Progenitor cell of endocrine pancreas (in vitro differentiated cells): ENCODE measurements at regions not wholly inside any gene's neighbourhood (a gene's known extent, or its start where the extent isn't known, plus 50 kb on each side); places are given as distances from the start of the nearest gene placed in this dataset.

Source experiments
- DNase-seq: peaks from one replicate; pipeline ENCODE4 v3.0.0; 2021; ENCODE audit warnings: low spot score; ENCODE audit not compliant: unreplicated experiment
- H3K27ac Mint-ChIP-seq: 2 replicates; pipeline ENCODE4 v1.8.0; 2021; ENCODE audit warnings: mild to moderate bottlenecking, moderate library complexity, mixed read lengths
- H3K27me3 Mint-ChIP-seq: 2 replicates; pipeline ENCODE4 v1.8.0; 2021; ENCODE audit warnings: mixed read lengths
- H3K36me3 Mint-ChIP-seq: 2 replicates; pipeline ENCODE4 v1.8.0; 2022; ENCODE audit warnings: mixed read lengths; ENCODE audit not compliant: insufficient read depth
- H3K4me1 Mint-ChIP-seq: 2 replicates; pipeline ENCODE4 v1.8.0; 2021; ENCODE audit warnings: low read depth, mixed read lengths
- H3K4me3 Mint-ChIP-seq: 2 replicates; pipeline ENCODE4 v1.8.0; 2021; ENCODE audit warnings: low read depth, mild to moderate bottlenecking, moderate library complexity, mixed read lengths
- H3K9me3 Mint-ChIP-seq: 2 replicates; pipeline ENCODE4 v1.8.0; 2021; ENCODE audit warnings: low read depth, mixed read lengths
- TF ChIP-seq, protein P1 (sequence below): fragments of 200-600 bp; sonication (generic); IDR thresholded peaks from one replicate; pipeline ENCODE4 v1.5.0; 2021; ENCODE audit warnings: antibody characterized with exemption, mild to moderate bottlenecking; ENCODE audit not compliant: unreplicated experiment

DNA sequence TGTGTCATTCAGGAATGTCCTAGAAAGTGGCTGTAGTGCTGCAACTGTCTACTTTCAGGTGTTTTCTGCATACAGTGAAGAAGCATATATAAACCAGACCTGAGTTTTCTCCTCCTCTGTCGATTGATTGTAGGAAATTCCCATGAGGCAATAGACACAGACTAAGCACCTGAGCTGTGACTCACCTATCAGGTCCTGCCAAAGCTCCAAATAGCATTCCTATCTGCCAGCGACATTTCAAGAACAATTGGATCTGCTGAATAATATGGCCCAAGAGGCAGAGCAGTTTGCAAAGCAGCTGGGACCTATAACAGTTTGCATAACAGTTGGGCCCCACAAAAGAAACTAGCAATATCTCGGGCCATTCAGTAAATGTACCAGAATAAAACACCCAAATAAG is 360.4 kb downstream of the HAO1 start:
- Mint-ChIP-seq H3K9me3 (no peaks in the 10 kb centered on the region), H3K27ac (no peak overlapping the region), H3K4me3 (no peak overlapping the region), H3K27me3 (no peaks in the 10 kb centered on the region), H3K36me3 (no peaks in the 10 kb centered on the region), H3K4me1 (no peaks in the 10 kb centered on the region)
- TF ChIP-seq, protein P1, sequence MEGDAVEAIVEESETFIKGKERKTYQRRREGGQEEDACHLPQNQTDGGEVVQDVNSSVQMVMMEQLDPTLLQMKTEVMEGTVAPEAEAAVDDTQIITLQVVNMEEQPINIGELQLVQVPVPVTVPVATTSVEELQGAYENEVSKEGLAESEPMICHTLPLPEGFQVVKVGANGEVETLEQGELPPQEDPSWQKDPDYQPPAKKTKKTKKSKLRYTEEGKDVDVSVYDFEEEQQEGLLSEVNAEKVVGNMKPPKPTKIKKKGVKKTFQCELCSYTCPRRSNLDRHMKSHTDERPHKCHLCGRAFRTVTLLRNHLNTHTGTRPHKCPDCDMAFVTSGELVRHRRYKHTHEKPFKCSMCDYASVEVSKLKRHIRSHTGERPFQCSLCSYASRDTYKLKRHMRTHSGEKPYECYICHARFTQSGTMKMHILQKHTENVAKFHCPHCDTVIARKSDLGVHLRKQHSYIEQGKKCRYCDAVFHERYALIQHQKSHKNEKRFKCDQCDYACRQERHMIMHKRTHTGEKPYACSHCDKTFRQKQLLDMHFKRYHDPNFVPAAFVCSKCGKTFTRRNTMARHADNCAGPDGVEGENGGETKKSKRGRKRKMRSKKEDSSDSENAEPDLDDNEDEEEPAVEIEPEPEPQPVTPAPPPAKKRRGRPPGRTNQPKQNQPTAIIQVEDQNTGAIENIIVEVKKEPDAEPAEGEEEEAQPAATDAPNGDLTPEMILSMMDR, result no peak
- DNase-seq, result no peak

DNA sequence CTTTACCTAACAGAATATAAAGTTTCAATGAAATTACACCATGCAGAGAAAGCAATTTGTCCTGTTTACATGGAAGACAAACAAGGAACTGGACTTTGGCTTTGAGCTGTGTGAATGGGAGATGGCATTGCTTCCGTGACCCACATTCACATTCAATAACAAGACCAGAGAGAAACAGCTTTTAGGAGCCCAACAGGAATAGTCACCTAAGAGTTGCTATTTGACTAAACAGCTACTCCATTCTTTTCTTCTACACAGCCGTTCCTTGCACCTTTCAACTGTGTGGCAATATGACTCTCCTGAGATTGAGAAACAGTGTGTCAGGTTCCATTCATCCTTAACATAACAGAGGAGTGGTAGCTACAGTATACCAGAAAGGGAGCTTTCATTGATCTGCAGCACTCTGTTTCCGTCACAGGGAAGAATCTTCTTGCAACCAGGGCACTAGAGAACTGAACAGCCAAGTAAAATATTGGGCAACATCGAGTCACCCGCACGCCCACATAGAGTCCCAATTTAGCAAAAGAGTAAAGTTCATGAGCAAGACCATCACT is 355.1 kb downstream of the HAO1 start:
- H3K36me3 Mint-ChIP-seq, result no peaks in the 10 kb centered on the region
- no peak for DNase-seq
- H3K27ac Mint-ChIP-seq, result no peak overlapping the region
- TF ChIP-seq, protein P1, result no peak
- H3K4me3 Mint-ChIP-seq, result no peak overlapping the region
- no peaks in the 10 kb centered on the region for H3K4me1 Mint-ChIP-seq
- H3K9me3 Mint-ChIP-seq, result no peaks in the 10 kb centered on the region
- H3K27me3 Mint-ChIP-seq, result no peaks in the 10 kb centered on the region

DNA sequence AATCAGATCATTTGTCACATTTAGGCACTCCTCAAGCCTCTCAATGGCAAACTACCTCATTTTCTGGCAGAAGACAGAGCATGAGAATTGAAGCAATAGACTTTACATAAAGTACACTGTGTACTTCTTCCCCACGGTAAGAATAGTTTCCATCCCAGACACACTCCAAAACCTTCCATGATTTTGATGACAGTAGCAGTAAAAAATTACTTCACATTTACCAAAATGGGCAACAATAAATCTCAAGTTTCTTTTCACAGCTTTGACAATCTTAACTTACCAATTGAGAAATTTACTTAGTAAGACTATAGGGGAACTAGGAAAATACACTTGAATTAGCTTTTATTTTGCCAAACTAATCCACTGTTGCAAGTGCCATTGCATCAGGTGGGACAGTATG is 353.8 kb downstream of the HAO1 start:
- H3K36me3 Mint-ChIP-seq, result no peaks in the 10 kb centered on the region

DNA sequence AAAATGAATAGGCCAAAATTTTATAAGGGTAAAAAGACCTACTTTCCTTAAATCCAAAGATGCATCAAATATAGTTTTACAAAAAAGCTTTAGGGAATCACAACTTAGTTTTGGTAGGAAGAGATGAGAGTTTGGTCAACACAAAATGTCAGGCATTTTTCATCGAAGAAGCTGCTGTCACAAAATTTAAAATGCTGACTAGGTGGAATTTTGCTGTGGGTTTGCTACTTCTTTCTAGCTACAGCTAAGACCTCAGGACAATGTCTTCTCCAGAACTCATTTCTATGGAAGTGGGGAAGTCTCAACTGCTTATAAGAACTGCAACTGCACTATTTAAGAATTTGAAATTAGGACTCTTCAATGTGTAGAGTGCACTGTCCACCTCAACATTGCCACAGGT is 351.1 kb downstream of the HAO1 start:
- no peaks in the 10 kb centered on the region for H3K4me1 Mint-ChIP-seq
- H3K9me3 Mint-ChIP-seq, result peaks cover 4% of the 10 kb centered on the region
- TF ChIP-seq, protein P1, result no peak
- DNase-seq, result no peak
- no peak overlapping the region for H3K27ac Mint-ChIP-seq
- no peaks in the 10 kb centered on the region for H3K36me3 Mint-ChIP-seq
- H3K4me3 Mint-ChIP-seq, result no peak overlapping the region
- no peaks in the 10 kb centered on the region for H3K27me3 Mint-ChIP-seq

More for the DNA sequence above, 353.8 kb downstream of the HAO1 start:
- Mint-ChIP-seq H3K27me3 (no peaks in the 10 kb centered on the region), H3K4me1 (no peaks in the 10 kb centered on the region), H3K9me3 (peaks cover under 1% of the 10 kb centered on the region), H3K27ac (no peak overlapping the region), H3K4me3 (no peak overlapping the region)
- TF ChIP-seq, protein P1, result no peak
- DNase-seq, result no peak

DNA sequence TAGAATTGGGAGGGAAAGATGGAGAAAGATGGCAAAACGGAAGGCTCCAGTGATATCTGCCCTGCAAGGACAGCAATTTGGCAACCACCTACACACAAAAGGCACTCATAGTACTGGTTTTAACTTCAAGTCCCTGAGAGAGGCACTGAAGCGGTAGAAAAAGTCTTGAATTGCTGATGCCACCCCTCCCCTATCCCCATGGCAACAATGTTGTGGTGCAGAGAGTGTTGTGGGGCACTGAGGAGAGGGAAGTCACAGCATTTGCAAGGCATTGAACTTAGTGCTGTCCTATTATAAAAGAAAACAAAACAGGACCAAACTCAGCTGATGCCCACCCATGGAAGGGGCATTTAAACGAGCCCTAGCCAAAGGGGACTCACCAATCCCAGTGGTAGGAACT is 343.7 kb downstream of the HAO1 start:
- Mint-ChIP-seq H3K27me3 (no peaks in the 10 kb centered on the region), H3K4me3 (no peak overlapping the region), H3K27ac (no peak overlapping the region), H3K36me3 (no peaks in the 10 kb centered on the region), H3K4me1 (no peaks in the 10 kb centered on the region), H3K9me3 (peaks cover 3% of the 10 kb centered on the region)
- TF ChIP-seq, protein P1, result no peak
- DNase-seq, result no peak
